ENCODE measurements at regions not wholly inside any gene's neighbourhood (a gene's known extent, or its start where the extent isn't known, plus 50 kb on each side); places are given as distances from the start of the nearest gene placed in this dataset.

GRCh38 chr5:167320019-167320418, 971.4 kb upstream of the WWC1 start:
- TF ChIP-seq CTCF (IDR thresholded peaks at IDR 0.05): no peak
- no peak for TF ChIP-seq ATF2 (CRISPR knock-in tag; IDR thresholded peaks at IDR 0.05; ENCODE audit: borderline replicate concordance, low read depth)
- TF ChIP-seq CREM (CRISPR knock-in tag; IDR thresholded peaks at IDR 0.05): no peak
- no peak for TF ChIP-seq GABPB1 (CRISPR knock-in tag; IDR thresholded peaks at IDR 0.05)
- no peak for TF ChIP-seq JUN (CRISPR knock-in tag; IDR thresholded peaks at IDR 0.05)
- no peak for TF ChIP-seq NR3C1 (CRISPR knock-in tag; conservative IDR thresholded peaks at IDR 0.05; ENCODE audit: low read depth)
- no peak for TF ChIP-seq OVOL2 (CRISPR knock-in tag; IDR thresholded peaks at IDR 0.05; ENCODE audit: borderline replicate concordance)
- no peak for TF ChIP-seq GTF2I (CRISPR knock-in tag; conservative IDR thresholded peaks at IDR 0.05)
- no peak for TF ChIP-seq CBFB (CRISPR knock-in tag; IDR thresholded peaks at IDR 0.05; ENCODE audit: low read depth)
- TF ChIP-seq, protein P1, sequence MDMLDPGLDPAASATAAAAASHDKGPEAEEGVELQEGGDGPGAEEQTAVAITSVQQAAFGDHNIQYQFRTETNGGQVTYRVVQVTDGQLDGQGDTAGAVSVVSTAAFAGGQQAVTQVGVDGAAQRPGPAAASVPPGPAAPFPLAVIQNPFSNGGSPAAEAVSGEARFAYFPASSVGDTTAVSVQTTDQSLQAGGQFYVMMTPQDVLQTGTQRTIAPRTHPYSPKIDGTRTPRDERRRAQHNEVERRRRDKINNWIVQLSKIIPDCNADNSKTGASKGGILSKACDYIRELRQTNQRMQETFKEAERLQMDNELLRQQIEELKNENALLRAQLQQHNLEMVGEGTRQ (CRISPR knock-in tag; IDR thresholded peaks at IDR 0.05): no peak
- TF ChIP-seq, protein P2, sequence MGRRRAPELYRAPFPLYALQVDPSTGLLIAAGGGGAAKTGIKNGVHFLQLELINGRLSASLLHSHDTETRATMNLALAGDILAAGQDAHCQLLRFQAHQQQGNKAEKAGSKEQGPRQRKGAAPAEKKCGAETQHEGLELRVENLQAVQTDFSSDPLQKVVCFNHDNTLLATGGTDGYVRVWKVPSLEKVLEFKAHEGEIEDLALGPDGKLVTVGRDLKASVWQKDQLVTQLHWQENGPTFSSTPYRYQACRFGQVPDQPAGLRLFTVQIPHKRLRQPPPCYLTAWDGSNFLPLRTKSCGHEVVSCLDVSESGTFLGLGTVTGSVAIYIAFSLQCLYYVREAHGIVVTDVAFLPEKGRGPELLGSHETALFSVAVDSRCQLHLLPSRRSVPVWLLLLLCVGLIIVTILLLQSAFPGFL (CRISPR knock-in tag; IDR thresholded peaks at IDR 0.05; ENCODE audit: borderline replicate concordance): no peak
- TF ChIP-seq, protein P3, sequence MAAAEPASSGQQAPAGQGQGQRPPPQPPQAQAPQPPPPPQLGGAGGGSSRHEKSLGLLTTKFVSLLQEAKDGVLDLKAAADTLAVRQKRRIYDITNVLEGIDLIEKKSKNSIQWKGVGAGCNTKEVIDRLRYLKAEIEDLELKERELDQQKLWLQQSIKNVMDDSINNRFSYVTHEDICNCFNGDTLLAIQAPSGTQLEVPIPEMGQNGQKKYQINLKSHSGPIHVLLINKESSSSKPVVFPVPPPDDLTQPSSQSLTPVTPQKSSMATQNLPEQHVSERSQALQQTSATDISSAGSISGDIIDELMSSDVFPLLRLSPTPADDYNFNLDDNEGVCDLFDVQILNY (CRISPR knock-in tag; IDR thresholded peaks at IDR 0.05): no peak
